Choroid plexus epithelial cell (primary cell): ENCODE measurements at regions not wholly inside any gene's neighbourhood (a gene's known extent, or its start where the extent isn't known, plus 50 kb on each side); places are given as distances from the start of the nearest gene placed in this dataset.

Source experiments
- DNase-seq: peaks from one replicate; pipeline ENCODE4 v3.0.0-alpha.2; 2010; ENCODE audit warnings: low read depth
- H3K4me3 ChIP-seq: 2 replicates; pipeline ENCODE4 v1.5.1; 2011; ENCODE audit warnings: low read depth, mild to moderate bottlenecking, control low read depth, low read length, moderate library complexity
- TF ChIP-seq, protein P1 (sequence below): conservative IDR thresholded peaks from 2 replicates; pipeline ENCODE4 v1.5.1; 2011; ENCODE audit warnings: low read depth, mild to moderate bottlenecking, control low read depth, inconsistent platforms, low read length, moderate library complexity

DNA sequence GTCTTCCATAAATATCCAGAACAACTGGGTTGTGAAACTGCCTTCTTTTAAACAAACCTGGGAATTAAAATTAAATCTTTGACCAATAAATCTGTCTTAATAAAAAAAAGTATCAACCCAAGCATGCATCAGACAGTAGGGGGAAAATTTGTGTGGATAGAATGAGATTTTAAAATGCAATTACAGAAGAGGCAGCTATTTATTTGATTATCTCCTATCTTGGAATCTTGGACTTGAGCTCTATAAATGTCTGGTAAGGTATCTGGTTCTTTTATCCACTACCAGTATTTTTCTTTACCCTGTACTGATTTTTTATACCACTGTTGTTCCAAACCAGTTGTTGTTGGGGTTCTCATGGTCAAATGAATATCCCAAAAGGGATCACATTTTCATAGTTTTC is 157.6 kb upstream of the VEPH1 start:
- TF ChIP-seq, protein P1, sequence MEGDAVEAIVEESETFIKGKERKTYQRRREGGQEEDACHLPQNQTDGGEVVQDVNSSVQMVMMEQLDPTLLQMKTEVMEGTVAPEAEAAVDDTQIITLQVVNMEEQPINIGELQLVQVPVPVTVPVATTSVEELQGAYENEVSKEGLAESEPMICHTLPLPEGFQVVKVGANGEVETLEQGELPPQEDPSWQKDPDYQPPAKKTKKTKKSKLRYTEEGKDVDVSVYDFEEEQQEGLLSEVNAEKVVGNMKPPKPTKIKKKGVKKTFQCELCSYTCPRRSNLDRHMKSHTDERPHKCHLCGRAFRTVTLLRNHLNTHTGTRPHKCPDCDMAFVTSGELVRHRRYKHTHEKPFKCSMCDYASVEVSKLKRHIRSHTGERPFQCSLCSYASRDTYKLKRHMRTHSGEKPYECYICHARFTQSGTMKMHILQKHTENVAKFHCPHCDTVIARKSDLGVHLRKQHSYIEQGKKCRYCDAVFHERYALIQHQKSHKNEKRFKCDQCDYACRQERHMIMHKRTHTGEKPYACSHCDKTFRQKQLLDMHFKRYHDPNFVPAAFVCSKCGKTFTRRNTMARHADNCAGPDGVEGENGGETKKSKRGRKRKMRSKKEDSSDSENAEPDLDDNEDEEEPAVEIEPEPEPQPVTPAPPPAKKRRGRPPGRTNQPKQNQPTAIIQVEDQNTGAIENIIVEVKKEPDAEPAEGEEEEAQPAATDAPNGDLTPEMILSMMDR = no peak
- no peak overlapping the region for H3K4me3 ChIP-seq
- no peak for DNase-seq

DNA sequence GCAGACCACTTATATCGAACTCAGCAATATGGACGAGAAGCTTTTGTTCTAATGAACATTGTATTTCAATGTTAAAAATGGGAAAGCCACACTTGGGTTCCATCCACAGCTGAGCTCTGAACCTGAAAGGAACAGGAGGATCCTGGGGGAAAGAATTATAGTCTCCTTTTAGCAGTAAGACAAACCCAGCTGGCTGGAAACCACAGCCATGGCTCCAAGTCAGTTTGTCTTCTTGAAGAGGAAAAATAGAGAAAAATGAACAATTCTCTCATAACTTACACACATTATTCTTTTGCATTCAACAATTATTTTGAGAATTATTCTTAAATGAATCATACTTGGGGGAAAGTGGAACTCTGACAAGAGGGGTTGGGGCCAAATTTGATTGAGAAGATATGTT is 149.2 kb upstream of the VEPH1 start:
- DNase-seq = no peak
- TF ChIP-seq, protein P1 = no peak
- H3K4me3 ChIP-seq = no peak overlapping the region

DNA sequence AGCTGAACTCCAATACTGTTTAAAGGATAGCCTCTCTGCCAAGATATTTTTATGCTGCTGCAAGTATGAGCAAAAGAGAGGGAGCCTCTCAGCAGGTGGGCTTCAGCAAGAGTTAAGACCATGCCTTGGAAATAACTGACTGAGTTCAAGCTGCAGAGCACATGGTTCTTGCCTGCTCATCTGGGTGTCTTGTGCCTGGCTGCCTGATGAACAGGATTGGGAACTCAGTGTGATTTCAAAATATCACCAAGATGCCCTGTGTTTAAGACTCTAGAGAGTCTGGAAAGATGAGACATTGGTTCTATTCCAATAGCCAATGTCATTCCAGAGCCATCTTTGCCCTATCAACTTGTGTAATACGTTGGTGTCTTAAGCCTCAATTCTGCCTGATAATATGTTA is 147.5 kb upstream of the VEPH1 start:
- DNase-seq = peak; percentile 5
- H3K4me3 ChIP-seq = no peak overlapping the region
- TF ChIP-seq, protein P1 = no peak

DNA sequence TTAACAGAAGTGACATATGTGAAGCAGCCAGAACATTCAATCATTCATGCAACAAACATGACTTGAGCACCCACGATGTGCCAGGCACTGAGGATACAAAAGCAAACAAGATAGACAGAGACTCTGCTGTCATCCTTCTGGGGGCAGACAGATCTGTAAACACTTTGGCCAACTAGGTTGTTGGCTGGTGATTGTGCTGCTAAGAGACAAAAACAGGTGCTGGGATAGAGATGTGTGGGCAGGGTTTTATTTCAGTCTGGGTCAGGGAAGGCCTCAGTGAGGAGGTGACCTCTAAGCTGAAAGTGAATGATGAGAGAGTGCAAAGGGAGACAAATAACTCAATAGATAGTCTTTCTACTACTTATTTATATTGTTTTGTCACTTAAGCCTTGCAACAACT is 147.0 kb upstream of the VEPH1 start:
- H3K4me3 ChIP-seq = no peak overlapping the region
- no peak for DNase-seq
- TF ChIP-seq, protein P1 = no peak

DNA sequence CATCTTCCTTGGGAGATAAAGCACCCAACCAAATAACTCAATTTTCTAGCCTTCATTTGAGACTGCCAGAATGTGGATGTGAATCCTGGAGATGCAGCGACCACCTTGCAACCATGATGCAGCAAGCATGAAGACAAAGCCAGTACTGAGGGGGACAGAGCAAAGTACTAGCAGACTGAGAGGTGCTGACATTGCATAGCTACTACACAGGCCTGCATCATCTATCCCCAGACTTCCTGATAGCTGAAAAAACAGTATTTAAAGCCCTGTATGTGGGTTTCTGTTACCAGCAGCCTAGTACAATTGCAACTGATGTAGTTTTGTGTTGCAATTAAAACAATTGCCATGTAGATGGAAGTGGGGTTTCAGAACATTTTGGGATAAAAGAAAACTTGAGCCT is 146.3 kb upstream of the VEPH1 start:
- TF ChIP-seq, protein P1 = no peak
- DNase-seq = no peak

DNA sequence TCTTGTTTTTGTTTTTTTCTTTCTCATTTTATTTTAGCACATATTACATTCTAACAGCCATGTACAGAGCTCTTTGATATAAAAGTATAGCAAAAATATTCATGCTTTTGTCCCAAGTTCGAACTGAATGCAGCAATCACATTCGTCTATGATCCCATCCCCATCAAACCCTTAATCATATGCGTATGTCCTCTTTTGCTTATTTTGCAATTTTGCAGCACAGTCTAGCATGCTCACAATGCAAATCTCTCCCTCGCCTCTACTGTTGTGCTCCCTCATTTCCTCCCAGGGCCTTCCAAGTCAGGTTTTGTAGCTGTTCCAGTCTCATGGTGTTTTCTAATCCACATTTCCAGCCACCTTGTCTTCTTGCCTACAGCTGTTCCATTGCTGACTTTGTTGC is 144.6 kb upstream of the VEPH1 start:
- DNase-seq = no peak
- H3K4me3 ChIP-seq = no peak overlapping the region
- TF ChIP-seq, protein P1 = no peak

More for the DNA sequence above, 146.3 kb upstream of the VEPH1 start:
- H3K4me3 ChIP-seq = no peak overlapping the region

DNA sequence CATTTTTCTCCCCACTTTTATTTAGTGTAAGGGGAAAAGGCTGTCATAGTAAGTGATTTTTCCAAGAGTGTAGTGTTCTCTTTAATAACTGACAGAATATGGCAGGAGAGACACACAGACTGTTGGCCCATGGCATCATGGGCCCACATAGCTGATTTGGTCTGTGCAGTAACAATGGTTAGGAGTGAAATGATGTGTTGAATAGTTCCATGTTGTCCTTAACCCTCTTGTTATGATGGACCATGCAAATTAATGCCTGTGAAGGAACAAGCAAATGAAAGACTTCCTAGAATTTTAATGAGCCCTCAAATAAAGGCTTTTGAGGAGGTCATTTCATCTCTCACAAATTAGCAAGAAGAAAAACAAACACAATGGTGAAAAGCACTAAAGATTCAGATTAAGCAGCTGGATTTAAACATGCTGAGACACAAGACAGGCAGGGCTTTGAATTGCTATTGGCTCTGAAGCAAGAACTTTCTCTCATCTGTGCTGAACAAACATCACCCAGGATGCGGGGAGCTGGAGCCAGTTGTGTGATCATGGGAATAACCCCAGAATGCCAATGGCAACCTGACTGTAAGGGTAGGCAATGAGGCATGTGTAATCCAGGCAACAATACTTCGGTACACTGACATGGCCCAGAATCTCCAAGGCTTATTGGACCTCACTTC is 136.7 kb upstream of the VEPH1 start:
- no peak overlapping the region for H3K4me3 ChIP-seq
- TF ChIP-seq, protein P1 = no peak
- DNase-seq = no peak
